ENCODE measurements at regions not wholly inside any gene's neighbourhood (a gene's known extent, or its start where the extent isn't known, plus 50 kb on each side); places are given as distances from the start of the nearest gene placed in this dataset.
"Not testable (repeated sequence)": the region's sequence is repeated elsewhere in the genome, so short reads cannot be mapped to it uniquely, and the experiment has no call there.

GRCh38 chr7:155233311-155234157 is 64.1 kb upstream of the INSIG1 start:
- no peaks in the 10 kb centered on the region for H3K27me3 ChIP-seq (ENCODE audit: control insufficient read depth, insufficient read depth)
- ATAC-seq (peak in 1 of 2 donors; percentile 46), DNase-seq (no peak)
- H3K9me3 ChIP-seq (ENCODE audit: control insufficient read depth, low read length), result no peaks in the 10 kb centered on the region
- no peaks in the 10 kb centered on the region for H3K4me1 ChIP-seq (ENCODE audit: control insufficient read depth, insufficient read depth, low read length)
- no peak overlapping the region for H3K27ac ChIP-seq (ENCODE audit: low read length)
- intact Hi-C loops (cut with DNase I), result no loop called here
- WGBS, result 67% methylated on average over 28 of the region's 28 CpGs
- no peak overlapping the region for H3K4me3 ChIP-seq (ENCODE audit: low read length)

GRCh38 chr7:155234158-155234492 is 63.6 kb upstream of the INSIG1 start:
- WGBS, result 89% methylated on average over 6 of the region's 6 CpGs
- no peaks in the 10 kb centered on the region for H3K4me1 ChIP-seq (ENCODE audit: control insufficient read depth, insufficient read depth, low read length)
- ATAC-seq (no peak), DNase-seq (no peak)
- no peak overlapping the region for H3K4me3 ChIP-seq (ENCODE audit: low read length)
- no peaks in the 10 kb centered on the region for H3K9me3 ChIP-seq (ENCODE audit: control insufficient read depth, low read length)
- no peak overlapping the region for H3K27ac ChIP-seq (ENCODE audit: low read length)
- H3K27me3 ChIP-seq (ENCODE audit: control insufficient read depth, insufficient read depth), result no peaks in the 10 kb centered on the region
- intact Hi-C loops (cut with DNase I), result no loop called here

- WGBS, result 82% methylated on average over 14 of the region's 14 CpGs
- H3K27me3 ChIP-seq (ENCODE audit: control insufficient read depth, insufficient read depth), result no peaks in the 10 kb centered on the region
- ATAC-seq (no peak), DNase-seq (no peak)
- no peaks in the 10 kb centered on the region for H3K4me1 ChIP-seq (ENCODE audit: control insufficient read depth, insufficient read depth, low read length)
- no peak overlapping the region for H3K27ac ChIP-seq (ENCODE audit: low read length)
- no peak overlapping the region for H3K4me3 ChIP-seq (ENCODE audit: low read length)
- intact Hi-C loops (cut with DNase I), result no loop called here
- H3K9me3 ChIP-seq (ENCODE audit: control insufficient read depth, low read length), result no peaks in the 10 kb centered on the region
Observed at GRCh38 chr7:155234950-155235789, 62.5 kb upstream of the INSIG1 start.

- WGBS, result 88% methylated on average over 10 of the region's 10 CpGs
- DNase-seq, result peak in 1 of 3 donors; percentile 21
- intact Hi-C loops (cut with DNase I), result no loop called here
Observed at GRCh38 chr7:155236386-155236785, 61.3 kb upstream of the INSIG1 start.

GRCh38 chr7:155237297-155237696 is 60.4 kb upstream of the INSIG1 start:
- ATAC-seq (peak; percentile 16 to 37), DNase-seq (no peak)
- WGBS, result 72% methylated on average over 6 of the region's 6 CpGs
- intact Hi-C loops (cut with DNase I), result no loop called here
- Histone ChIP-seq H3K27ac (ENCODE audit: low read length) (no peak overlapping the region), H3K4me3 (ENCODE audit: low read length) (no peak overlapping the region), H3K4me1 (ENCODE audit: control insufficient read depth, insufficient read depth, low read length) (no peaks in the 10 kb centered on the region), H3K27me3 (ENCODE audit: control insufficient read depth, insufficient read depth) (no peaks in the 10 kb centered on the region), H3K9me3 (ENCODE audit: control insufficient read depth, low read length) (no peaks in the 10 kb centered on the region)

More at GRCh38 chr7:155236386-155236785, 61.3 kb upstream of the INSIG1 start:
- H3K27ac ChIP-seq (ENCODE audit: low read length), result no peak overlapping the region
- H3K27me3 ChIP-seq (ENCODE audit: control insufficient read depth, insufficient read depth), result no peaks in the 10 kb centered on the region
- H3K4me3 ChIP-seq (ENCODE audit: low read length), result no peak overlapping the region
- peak in 1 of 2 donors; percentile 18 for ATAC-seq
- no peaks in the 10 kb centered on the region for H3K4me1 ChIP-seq (ENCODE audit: control insufficient read depth, insufficient read depth, low read length)
- H3K9me3 ChIP-seq (ENCODE audit: control insufficient read depth, low read length), result no peaks in the 10 kb centered on the region

- Histone ChIP-seq H3K27me3 (ENCODE audit: control insufficient read depth, insufficient read depth) (no peaks in the 10 kb centered on the region), H3K4me3 (ENCODE audit: low read length) (no peak overlapping the region), H3K4me1 (ENCODE audit: control insufficient read depth, insufficient read depth, low read length) (no peaks in the 10 kb centered on the region), H3K9me3 (ENCODE audit: control insufficient read depth, low read length) (no peaks in the 10 kb centered on the region), H3K27ac (ENCODE audit: low read length) (no peak overlapping the region)
- ATAC-seq (no peak), DNase-seq (no peak)
- 96% methylated on average over 5 of the region's 5 CpGs for WGBS
- intact Hi-C loops (cut with DNase I), result no loop called here
Observed at GRCh38 chr7:155237730-155238129, 59.9 kb upstream of the INSIG1 start.

- H3K4me1 ChIP-seq (ENCODE audit: control insufficient read depth, insufficient read depth, low read length); ATAC-seq; intact Hi-C loops (cut with DNase I); DNase-seq; H3K27me3 ChIP-seq (ENCODE audit: control insufficient read depth, insufficient read depth); H3K9me3 ChIP-seq (ENCODE audit: control insufficient read depth, low read length); H3K27ac ChIP-seq (ENCODE audit: low read length); H3K4me3 ChIP-seq (ENCODE audit: low read length): not testable (repeated sequence)
- 73% methylated on average over 14 of the region's 14 CpGs for WGBS
Observed at GRCh38 chr7:155239431-155240087, 58.1 kb upstream of the INSIG1 start.

- ATAC-seq (no peak), DNase-seq (no peak)
- Histone ChIP-seq H3K9me3 (ENCODE audit: control insufficient read depth, low read length) (no peaks in the 10 kb centered on the region), H3K27ac (ENCODE audit: low read length) (no peak overlapping the region), H3K27me3 (ENCODE audit: control insufficient read depth, insufficient read depth) (no peaks in the 10 kb centered on the region), H3K4me1 (ENCODE audit: control insufficient read depth, insufficient read depth, low read length) (no peaks in the 10 kb centered on the region), H3K4me3 (ENCODE audit: low read length) (no peak overlapping the region)
- intact Hi-C loops (cut with DNase I), result no loop called here
- 93% methylated on average over 5 of the region's 5 CpGs for WGBS
Observed at GRCh38 chr7:155244675-155245074, 53.0 kb upstream of the INSIG1 start.

GRCh38 chr7:155247479-155248365 is 50.0 kb upstream of the INSIG1 start:
- intact Hi-C loops (cut with DNase I), result no loop called here
- no peak for ATAC-seq
- Histone ChIP-seq H3K4me1 (ENCODE audit: control insufficient read depth, insufficient read depth, low read length) (no peaks in the 10 kb centered on the region), H3K27ac (ENCODE audit: low read length) (no peak overlapping the region), H3K9me3 (ENCODE audit: control insufficient read depth, low read length) (no peaks in the 10 kb centered on the region), H3K4me3 (ENCODE audit: low read length) (no peak overlapping the region), H3K27me3 (ENCODE audit: control insufficient read depth, insufficient read depth) (no peaks in the 10 kb centered on the region)
- no peak for DNase-seq
- 83% methylated on average over 14 of the region's 14 CpGs for WGBS
